GM18909 (cell line): ENCODE measurements at regions not wholly inside any gene's neighbourhood (a gene's known extent, or its start where the extent isn't known, plus 50 kb on each side); places are given as distances from the start of the nearest gene placed in this dataset.

ENCODE experiments used
- ATAC-seq: cut with Tn5 transposase; IDR thresholded peaks from one replicate; pipeline ENCODE4 v1.9.1; 2021; ENCODE audit warnings: mild to moderate bottlenecking; ENCODE audit not compliant: unreplicated experiment, poor library complexity

DNA sequence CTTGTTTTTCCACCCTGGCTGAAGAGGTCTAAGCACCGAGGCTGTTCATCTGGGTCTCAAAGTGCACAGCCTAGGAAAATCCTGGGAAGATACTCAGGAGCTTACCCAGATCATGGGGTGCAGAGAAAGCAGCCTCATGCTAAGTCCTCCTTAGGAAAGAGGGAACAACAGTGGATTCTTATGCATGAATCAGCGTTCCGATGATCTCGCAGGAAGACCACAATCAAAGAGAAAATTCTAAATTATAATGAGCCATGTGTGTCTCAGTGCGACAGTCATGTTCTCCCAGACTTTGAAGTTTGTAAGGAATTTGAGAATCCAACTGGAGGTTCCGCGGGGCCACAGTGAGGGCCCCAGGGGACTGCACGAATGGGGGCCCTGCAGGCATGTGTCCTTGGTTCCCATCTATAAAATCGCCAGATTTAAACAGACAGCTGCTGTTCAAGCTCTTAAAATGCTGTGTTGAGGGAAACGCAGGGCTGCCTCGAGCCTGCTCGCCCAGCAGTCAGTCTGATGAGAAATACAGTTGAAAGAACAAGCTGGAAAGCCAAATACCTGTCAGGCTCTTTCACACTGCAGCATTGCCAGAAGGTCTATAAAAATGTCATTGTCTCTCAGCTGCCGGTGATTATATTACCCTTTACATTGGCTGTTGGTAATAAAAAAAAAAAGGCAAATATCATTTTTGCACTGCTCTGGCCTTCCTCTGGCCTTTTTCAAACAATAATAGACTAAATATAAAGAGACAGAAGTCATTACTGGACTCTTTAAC, 152.1 kb downstream of the PMP22 start:
- ATAC-seq: no peak

DNA sequence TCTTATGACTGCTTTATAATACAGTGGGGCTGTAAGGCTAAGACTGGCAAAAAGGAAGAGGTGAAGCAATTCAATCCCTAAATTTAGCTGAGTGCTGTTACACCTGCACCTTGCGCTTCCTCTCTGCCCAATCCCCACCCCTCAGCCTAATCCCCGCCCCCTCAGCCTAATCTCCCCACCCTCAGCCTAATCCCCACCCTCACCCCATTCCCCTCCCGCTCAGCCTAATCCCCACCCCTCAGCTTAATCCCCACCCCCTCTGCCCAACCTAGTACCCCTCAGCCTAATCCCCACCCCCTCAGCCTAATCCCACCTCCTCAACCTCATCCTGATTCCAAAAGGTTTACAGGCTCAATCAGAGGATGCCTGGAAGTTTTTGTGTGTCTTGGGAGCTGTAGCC, 155.5 kb downstream of the PMP22 start:
- no peak for ATAC-seq

DNA sequence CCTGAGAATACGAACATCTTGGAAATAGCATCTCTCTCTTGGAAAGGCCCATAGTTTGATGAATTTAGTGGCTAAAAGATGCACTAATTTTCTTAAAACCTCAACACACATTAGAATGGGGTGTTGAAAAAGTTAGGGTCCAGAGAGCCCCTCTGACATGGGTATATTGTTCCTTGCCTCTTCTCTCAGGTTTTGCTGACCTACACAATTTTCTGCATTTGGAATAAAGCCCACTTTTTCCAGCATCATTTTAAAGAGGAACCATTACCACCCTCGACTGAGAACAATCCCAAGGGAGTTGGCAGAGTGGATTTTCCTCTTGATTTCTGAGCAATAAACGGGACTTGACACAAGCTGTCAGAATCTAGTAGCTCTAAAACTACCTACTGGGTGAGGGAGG, 156.1 kb downstream of the PMP22 start:
- ATAC-seq: no peak

DNA sequence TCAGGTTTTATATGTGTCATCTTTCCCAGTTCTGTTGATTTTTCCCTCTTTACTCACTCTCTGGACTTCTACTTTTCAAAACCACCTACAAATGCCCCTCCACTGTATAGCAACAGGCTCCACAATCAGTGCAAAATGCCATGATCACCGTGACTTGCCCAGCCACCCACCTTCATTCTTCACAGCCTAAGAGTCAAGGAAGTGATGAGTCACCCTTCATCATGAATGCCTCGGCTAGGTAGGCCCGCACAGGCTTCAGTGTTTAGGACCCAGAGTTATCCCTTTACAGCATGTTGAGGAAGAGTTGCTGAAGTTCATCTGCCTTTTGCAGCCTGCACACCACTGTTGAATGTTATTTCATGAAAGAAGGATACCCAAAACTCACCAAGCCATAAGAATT, 158.6 kb downstream of the PMP22 start:
- no peak for ATAC-seq

DNA sequence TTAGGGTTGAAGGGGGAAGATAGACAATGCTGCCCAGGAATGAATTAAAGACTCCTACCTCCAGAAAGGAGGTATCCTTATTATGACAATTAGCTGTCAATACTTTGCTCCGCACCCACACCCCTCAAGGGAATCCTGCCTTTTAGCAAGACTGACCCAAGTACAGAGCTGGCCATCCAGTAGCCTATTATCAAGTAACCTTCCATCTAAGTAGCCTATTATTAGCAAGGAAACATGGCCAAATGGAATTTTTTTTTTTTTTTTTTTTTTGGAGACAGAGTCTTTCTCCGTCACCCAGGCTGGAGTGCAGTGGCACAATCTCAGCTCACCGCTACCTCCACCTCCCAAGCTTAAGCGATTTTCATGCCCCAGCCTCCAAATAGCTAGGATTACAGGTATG, 161.3 kb downstream of the PMP22 start:
- ATAC-seq: no peak

DNA sequence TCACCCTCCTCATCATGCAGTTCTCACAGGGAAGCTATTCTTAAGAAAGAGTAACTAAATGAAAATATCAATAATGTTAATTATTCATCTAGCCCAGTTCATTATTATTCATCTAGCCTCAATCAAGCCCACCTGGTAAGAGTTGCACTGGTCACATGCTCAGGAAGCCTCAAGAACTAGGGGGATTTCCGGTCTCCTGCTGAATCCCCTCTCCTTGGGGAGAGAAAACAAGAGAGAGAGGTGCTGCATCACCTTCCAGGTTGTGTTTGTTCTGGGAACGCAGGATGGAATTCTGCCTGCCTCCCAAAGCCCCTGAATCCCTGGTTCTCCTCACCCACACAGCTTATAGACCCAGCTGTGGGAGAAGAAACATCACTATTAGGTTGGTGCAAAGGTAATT, 164.0 kb downstream of the PMP22 start:
- no peak for ATAC-seq

DNA sequence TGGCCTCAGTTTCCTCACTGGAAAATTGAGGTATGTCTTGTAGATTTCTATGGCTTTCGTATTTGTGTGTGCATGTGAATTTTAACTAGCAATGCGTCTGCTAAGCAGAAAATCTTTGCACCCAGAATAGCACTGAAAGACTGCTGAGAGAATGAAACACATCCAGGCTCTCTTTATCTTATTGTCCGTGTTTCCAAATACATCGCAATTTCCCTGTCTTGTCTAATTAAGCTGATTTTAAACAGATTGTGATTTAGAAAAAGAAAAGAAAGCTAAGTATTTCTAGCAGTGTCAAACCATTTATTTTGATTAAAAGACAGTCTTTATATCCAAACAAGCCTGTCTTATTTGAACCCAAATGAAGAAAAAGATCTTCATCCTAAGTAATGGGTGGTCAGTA, 168.6 kb downstream of the PMP22 start:
- no peak for ATAC-seq

DNA sequence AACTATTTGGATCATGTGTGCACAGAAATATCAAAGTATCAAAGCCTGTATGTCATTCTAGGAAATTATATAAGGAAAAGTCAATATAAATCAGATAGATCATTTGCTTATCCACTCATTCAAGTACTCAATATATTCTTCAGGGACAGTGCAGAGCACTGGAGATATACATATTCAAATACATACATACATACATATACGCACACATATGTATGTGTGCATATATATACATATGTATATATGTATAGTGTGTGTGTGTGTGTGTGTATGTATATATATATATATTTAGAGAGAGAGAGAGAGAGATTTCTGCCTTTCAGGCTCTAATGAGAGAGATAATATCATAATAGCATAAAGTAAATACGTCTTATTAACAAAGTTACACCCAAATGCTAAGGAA, 169.2 kb downstream of the PMP22 start:
- ATAC-seq: no peak

DNA sequence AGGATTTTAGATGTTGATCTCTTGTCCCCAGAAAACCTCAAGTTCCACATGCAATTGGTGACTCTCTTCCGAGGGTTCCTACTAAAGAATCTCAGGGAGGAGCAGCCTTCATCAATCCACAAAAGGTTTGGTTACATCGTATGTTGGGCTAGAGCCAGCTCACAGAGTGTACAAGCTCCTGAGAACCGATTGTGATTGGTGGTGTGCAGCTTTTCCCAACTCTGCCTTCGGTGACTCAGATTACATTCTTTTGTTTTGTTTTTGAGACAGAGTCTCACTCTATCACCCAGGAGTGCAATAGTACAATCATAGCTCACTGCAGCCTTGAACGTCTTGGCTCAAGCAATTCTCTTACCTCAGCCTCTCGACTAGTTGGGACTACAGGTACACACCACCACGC, 172.4 kb downstream of the PMP22 start:
- no peak for ATAC-seq

DNA sequence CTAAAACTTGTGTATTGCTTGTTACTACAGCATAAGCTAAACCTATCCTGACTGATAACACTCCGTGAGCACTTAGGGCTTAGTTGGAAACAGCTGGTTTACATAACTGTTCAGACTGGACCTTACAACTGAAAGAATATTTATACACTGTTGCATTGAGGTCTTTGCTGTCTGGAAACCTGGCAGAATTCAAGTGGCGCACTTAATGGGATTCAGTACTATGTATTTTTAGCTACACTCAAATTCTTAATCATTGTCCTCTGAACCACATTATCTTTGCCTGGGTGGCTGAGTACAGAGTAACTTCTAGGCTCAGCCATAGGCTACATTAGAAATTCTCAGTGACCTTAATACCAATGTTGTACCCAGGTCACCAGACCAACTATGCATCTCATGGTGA, 172.9 kb downstream of the PMP22 start:
- no peak for ATAC-seq

DNA sequence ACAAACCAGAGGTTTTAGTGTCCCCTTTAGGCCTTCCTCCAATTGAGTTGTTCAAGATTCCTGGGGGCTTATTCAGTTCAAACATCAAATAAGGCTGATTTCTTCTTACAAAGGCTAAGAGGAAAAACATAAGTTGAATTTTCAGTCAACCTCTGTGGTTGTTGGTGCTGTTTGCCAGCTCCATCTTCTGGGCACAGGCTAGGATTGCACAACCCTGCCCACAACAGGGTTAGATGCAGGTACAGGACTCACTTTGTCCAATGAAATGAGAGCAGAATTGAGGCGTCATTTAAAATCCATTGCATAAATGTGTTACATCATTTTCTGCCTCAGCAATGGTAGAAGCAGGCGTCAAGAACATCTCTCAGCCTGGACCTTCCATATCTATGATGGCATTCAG, 173.3 kb downstream of the PMP22 start:
- no peak for ATAC-seq

DNA sequence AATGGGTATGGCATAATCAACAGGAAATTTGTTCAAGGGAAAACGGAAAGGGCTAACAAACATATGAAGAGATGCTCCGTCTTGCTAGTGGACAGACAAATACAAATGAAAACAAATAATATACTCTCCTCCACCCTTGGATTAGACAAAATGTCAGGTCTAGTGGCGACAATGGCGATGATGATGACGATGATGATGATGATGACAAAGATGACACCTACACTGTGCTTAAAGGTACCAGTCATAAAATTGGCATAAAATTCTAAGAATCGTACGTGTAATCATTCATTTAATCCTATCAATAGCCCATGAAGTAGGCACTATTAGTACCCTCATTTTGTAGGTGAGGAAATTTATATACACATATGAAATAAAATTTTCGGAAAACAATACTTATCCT, 174.6 kb downstream of the PMP22 start:
- ATAC-seq: no peak

DNA sequence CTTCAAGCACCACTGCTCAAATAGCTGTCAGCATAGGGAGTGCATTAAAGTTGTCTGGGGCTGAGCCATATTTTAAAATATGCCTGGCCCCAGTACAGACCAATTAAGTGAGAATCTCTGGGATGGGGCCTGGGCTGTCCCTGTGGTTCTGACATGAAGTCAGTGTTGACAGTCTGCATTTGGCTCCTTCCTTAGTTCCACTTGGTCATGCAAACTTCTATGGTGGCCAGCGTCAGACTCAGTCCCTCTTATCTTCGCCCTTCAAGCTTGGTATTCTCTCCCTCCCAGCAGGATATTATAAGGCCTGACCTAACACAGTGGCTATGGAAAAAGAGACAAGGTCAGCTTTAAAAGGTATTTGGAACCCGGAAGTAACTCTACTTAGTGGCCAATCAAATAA, 177.2 kb downstream of the PMP22 start:
- no peak for ATAC-seq

DNA sequence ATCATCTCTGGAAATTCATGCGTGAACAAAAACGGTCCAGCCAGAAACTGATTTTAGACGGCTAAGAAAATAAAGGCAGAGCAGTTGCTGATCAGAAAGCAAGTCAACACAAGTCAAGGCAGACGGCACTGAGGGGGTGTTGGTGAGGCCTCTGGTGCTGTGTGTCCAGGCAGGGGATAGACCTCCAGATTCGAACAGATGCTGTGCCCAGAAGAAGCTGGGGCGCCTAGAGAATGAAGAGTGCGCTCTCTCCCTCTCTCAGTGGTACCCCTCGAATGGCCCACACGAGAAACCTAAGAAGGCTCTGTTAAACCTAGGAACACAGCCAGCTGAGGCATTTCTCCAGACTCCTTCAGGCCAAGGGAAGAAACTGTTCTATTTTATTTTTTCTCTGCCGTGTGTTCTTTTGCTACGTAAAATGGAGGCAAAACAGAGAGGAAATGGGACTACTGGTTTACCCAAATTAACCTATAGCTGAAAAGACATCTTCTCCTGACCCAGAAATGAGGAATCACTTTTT, 178.3 kb downstream of the PMP22 start:
- ATAC-seq: no peak

DNA sequence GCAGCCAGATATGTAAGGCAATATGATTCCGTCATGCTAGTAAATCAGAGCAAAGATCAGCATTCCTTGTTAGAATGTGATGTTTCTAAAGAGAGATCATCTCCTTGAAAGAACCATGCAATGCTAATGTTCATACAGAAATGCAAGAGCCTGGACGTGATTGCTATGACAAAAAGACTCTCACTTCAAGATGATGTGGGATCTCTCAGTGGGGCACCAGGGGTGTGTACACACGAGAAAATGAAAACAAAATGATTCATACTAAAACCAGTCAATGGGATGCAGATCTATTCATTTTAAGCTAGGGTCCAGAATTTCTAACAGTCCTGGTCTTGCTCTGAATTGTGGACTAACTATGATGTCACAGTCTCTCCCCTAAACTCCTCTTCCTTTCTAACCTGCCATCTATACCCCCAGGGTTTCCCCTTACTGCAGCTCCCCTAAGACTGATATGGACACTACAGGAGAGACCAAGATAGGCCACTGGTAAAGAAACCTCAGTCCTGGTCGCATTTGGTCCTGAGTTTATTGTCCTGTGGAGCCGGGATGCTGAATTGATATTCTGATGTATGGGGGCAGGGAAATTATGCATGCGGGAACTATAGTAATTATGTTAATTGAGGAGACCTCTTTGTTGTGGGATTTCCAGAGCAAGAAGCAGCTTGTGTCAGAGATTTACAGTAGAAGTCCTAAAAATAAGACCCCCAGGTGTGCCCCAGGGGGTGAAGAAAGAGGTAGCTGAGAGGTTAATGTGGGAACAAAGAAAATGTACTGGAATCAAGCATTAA, 179.0 kb downstream of the PMP22 start:
- no peak for ATAC-seq

DNA sequence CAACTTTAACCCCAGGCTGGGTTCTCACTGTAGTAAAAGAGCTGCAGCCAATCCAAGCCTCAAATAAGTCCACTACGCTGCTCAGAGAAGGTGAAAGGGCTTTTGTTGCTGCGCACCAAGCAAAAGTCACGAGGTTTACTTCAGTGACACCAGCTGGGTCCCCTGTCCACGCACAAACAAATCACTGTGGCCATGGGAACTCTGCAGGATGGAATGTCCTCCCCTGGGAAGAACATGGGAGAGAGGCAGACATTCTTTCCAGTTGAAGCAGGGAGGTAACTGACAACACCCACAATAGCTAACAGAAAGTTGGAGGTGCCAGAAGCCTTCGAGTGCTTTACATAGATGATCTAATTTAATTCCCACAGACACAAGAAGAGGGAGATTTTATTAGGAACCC, 181.9 kb downstream of the PMP22 start:
- no peak for ATAC-seq

DNA sequence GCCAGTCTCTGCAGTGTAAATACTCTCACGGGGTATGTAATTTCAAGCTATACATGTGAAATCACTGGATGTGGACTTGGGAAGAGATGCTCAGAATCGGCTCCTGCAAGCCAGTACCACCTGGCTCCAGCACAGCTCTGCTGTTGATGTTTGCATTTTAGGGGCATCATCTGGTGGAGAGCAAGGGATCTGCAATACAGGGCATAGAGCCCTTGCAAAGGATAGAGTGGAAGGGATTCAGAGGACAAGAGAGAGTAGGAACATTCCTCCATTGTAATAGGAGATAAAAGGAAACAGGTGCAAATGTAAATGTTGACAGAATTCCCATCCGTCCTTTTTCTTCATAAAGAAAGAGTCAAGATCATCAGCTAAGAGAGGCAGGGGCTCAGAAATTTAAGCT, 184.1 kb downstream of the PMP22 start:
- ATAC-seq: no peak

DNA sequence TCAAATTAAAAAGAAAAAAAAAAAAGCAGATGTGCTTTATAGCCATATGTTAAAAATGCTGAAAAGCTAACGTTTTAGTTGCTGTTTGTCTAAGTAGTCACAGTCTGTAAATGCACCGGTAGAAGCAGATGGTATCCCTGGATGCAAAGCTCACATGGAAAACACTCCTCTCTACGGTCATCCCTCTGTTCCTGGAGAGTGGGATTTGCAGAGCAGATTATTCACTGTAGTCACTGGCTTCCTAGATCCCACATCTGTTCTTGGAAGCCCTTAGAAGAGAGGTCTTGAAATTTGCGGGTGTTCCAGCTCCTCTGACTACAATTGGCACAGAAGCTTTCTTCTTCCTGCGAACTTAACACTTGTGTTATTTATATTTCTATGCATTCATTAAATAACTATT, 186.6 kb downstream of the PMP22 start:
- ATAC-seq: no peak

DNA sequence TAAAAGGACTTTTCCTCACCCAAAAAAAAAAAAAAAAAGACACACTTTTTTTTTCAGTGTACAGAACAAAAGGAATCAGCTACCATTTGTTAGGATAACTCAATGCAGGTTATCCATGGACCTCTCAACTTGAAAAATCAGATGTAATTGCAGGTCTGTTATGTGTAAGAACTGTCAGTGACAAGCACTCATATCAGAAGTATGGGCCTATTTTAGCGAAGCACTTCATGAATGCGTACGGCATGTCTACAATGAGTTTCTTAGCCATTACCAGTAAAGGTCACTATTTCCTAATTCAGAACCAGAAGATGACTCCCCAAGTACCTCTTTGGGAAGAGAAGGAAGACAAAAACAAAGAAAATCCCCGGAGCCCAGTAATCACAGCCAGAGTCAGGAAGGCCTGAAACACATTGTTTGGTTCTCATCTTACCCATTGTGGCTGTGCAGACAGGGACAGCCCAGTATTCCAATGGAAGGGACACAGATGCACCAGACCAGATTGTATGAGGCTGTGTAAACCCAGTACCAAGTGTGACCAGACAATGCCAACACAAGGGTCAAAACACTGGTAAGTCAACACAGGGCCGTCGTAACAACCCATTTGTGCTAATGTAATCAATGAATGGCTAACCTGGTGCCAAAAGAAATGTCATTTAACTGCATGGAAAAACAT, 188.0 kb downstream of the PMP22 start:
- ATAC-seq: no peak

DNA sequence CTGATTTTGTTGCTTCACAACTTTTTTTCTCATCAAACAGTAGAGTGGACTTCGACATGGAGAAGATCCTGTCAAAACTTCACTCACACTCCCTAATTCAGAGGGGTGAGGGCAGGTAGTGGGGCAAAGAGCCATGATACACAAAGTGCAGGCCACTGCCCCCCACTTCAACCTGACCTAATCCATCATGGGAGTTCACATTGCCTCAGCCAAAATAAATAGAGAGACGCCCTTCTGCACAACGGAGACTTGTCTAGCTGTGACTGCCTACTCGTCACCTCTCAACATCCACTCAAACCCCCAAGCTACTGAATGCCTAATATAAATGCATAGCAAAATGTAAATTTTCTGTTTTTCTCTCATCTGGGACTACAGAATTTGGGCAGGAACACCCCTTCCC, 213.2 kb downstream of the PMP22 start:
- ATAC-seq: no peak

DNA sequence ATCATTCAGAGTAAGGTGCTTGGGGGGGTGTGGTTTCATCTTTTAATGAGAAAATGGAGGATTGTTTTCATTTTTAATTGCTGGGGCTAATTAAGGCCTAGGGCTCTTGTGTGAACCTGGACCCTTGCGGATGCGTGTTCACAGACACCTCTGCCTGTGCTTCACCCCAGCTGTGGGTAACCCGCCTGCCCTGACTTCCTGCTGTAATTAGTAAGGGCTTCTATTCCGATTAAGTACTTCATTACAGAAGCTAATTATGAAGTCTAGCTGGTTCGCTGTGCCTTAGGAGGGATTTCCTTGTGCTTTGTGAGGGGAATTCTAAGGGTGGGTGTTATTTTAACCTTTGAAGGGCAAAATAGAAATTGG, 215.3 kb downstream of the PMP22 start:
- ATAC-seq: no peak
